SK-MEL-5 (cell line): ENCODE measurements at regions not wholly inside any gene's neighbourhood (a gene's known extent, or its start where the extent isn't known, plus 50 kb on each side); places are given as distances from the start of the nearest gene placed in this dataset.

Experiments
- DNase-seq: peaks from one replicate; pipeline ENCODE4 v3.0.0-alpha.2; 2016; ENCODE audit warnings: low read depth, low spot score
- in situ Hi-C: cut with HindIII; loops from 2 replicates; pipeline ENCODE4 v1.10.0; 2016; ENCODE audit warnings: low sequenced_read_pairs, high pct_unique_total_duplicates, low pct_unique_long_range_greater_than_20kb

DNA sequence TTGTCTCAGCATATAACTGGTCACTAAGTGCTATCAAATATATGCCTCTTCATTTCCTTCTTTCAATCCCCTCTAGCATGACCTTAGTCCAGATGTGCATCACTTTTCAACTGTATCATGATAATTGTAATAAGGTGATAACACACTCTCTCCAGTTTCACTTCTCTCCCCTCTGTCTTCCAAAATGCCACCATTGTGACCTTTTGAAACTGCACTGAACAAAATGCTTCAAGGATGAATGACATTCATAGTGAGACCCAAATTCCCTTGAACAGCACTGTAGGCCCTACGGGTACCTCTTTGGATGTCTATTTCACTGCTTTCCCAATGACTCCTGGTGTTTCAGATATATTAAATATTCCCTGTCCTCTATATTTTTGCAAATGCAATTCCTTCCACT is 224.8 kb downstream of the DNAJB9 start:
- no peak for DNase-seq
- in situ Hi-C loops: no loop called here

DNA sequence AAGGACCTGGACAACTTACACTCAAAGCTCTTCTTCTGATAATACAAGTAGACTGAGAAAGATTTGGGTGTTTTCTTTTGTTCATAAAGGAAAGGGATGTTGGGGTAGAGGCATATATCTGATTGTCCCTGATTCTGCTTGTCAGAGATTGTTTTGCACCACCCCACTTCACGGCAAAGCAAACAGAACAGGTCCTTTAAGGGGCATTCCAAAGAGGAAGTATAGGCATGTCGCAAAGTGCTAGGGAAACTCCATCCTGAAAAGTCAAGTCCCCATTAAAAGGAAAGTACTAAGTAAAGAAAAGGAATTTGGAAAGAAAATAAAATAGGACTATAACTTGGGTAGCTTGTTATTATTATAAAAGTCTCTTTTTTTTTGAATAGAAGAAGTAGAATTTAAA is 233.0 kb downstream of the DNAJB9 start:
- no peak for DNase-seq
- in situ Hi-C loops: no loop called here

DNA sequence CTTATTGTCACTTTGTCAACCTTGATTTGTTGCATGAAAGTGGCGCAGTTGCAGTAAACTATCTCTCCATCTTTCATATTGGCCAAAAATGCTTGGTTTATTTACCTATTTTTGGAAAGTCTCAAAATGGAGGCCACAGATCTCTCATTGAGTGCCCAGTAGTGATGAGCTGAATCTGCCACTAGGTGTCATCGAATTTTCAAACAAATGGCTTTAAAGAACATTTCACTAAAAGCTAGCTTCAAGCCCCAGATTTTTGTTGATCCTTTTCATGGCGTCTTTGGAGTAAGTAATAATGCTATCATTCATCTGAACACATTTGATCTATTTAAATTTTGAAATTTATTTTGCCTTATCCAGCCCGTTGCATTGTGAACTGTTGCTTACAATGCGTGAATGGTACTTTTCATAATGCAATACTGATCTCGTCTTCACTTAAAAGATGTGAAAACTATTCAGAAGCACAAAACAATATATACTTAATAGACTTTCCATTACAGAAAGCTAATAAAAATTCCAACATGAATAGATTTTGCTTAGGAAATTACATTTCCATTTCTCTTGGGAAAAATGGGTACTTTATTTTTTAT is 236.2 kb downstream of the DNAJB9 start:
- DNase-seq: peak; percentile 74
- in situ Hi-C loops: no loop called here

DNA sequence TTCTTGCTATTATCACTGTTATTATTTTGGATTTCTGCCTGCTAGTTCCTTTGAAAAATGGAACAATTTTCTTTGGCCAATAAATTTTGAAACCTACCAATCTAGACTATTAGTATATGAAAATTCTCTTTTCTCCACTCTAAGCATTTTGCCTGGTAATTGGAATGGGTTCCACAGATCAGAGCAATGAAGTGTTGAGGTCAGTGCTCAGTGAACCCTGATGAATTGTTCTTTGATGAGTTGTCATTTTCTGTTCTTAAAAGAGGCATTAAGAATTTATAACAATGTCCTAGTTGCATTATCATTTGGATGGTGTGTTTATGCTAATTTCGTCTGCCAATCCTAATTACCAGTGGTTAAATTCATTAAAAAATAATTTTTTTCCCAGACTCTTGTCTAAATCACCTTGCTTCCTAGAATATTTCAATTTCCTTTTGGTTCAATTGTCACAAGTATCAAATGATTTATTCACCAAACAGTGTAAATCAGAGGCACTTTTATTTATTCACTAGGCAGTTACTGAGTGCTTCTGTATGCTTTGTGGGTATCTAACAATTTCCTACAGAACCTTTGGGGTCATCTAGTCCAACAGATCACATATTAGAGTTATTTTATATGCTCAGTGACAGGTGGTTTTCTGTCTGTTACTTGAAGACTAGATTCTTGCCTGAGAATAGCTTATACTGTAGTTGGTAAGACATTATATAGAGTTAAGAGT is 239.0 kb downstream of the DNAJB9 start:
- in situ Hi-C loops: no loop called here
- DNase-seq: no peak

DNA sequence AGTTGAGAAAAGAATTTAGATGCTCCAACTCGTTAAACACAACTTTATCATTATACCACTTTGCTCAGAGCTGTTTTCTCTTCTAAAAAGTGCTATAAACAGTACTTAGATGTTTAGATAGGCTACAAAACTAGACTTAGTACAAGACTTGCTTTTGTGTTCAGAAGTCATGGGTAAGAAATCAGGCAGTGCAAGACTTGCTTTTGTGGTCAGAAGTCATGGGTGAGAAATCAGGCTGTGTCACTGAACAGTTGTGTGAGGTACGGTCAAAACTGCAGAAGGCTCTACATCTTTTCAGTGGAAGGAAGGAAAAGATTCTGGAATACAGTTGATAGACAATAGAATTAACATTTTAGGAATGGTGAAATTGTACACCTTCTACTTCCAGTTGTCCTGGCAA is 239.7 kb downstream of the DNAJB9 start:
- in situ Hi-C loops: no loop called here
- DNase-seq: no peak

DNA sequence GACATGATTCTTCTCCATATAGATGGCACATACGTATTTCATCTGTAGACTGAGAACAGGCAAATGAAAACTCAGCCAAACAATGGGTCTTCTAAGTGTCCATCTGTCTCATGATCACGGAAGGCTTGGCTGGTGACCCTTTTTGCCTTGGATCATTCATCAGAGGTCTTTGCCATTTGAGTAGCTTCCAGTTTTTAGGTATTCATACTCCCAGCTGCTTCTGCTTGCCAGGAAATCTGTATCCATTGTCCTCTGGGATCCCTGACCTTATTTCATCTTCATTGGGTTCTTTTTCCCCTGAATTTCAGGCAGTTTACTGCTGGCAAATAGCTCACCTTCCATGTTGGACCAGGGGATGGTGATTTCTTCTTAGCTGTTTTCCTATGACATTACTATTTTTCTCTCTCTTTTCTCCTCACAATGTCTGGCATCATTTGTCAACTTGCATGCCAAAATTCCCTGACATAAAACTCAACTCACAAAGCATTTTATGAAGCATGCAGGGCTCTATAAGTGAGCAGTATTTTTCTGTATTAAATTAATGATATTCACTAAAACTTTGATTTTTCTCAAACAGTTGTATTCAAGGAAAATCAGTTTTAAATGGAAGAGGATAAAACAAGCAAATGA is 241.2 kb downstream of the DNAJB9 start:
- DNase-seq: no peak
- in situ Hi-C loops: no loop called here

DNA sequence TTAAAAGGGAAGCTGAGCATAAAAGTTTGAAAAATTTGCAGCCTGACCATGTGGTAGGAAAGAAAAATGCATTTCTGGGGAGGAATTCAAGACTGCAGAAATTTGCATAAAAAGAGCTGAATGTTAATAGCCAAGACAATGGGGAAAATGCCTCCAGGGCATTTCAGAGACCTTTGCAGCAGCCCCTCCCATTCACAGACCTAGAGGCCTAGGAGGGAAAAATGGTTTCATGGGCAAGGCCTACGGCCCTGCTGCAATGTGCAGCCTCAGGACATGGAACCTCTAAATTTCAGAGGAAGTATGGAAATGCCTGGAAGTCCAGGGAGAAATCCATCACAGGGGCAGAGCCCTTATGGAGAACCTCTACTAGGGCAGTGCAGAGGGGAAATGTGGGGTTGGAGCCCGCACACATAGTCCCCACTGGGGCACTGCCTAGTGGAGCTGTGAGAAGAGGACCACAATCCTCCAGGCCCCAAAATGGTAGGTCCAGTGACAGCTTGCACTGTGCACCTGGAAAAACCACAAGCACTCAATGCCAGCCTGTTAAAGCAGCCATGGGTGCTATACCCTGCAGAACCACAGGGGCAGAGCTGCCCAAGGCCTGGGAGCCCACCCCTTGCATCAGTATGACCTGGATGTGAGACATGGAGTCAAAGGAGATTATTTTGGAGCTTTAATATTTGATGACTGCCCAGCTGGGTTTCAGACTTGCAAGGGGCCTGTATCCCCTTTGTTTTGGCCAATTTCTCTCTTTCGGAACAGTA is 243.8 kb downstream of the DNAJB9 start:
- in situ Hi-C loops: no loop called here
- peak; percentile 25 for DNase-seq

DNA sequence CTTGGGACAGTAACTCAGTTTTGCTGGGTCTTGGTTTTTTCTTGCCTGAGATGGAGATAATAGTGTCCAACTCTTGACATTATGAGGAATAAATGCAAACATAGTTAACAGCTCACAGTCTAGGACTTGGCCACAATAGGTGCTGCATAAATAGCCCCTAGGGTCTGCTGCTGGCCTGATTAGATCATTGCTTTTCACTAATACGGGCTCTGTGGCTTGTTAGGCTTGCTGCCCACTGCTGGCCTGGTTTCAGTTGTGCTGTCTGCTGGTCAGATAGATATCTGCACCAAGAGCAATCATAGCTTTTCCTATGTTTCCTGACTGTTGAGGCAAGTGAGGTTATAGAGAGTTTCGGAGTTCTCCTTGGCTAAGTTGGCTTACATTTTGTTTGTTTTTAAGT is 246.1 kb downstream of the DNAJB9 start:
- in situ Hi-C loops: no loop called here
- no peak for DNase-seq

DNA sequence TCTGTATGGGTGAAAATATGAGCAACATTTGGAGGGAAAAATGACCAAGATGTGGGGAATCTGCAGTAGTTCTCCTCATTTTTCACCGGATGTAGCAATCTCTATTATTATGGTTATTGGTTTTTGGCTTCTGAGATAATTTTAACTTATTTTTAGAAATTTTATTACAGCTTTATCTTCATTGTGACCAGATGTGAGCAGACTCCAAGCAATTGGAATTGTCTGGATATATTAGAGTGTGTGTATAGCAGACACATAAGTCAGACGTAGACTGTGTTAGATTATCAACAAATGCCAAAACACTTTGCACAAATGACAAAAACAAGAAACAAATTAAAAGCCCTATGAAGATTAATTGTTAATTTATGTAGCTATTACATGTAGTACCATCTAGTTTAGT is 249.1 kb downstream of the DNAJB9 start:
- no peak for DNase-seq
- in situ Hi-C loops: no loop called here

DNA sequence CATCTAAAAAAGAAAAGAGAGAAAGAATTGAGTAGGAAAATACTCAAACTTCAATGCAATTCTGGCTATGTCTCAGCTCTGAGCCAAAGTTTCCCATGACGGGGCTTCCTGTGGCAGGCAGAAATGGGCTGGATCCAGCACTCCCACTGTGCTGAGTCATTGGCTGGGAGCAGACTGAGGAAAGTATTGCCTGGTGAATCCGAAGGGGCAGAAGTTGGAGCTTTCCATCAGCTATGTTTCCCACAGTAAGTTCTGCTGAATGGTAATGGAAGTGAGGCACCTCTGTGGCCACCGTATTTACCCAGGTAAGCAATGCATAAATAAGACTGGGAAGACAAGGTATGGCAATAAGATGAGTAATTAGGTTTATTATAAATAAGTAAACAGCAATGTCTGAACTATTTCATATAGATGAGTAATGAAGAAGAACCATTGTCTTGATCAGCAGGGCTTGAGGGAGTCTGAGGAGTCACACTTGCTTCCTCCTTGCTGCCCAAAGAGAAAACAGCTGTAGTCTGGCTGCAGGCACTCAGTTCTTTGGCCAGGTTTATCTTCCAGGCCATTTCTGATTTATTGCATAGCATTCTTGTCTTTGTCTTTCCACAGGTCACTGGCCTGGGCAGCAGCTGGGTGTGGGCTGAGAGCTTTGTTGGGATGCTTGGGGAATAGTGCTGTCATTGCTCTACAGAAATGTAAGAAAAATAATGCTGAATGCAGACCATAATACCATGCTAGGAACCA is 255.3 kb downstream of the DNAJB9 start:
- in situ Hi-C loops: no loop called here
- peak; percentile 13 for DNase-seq

DNA sequence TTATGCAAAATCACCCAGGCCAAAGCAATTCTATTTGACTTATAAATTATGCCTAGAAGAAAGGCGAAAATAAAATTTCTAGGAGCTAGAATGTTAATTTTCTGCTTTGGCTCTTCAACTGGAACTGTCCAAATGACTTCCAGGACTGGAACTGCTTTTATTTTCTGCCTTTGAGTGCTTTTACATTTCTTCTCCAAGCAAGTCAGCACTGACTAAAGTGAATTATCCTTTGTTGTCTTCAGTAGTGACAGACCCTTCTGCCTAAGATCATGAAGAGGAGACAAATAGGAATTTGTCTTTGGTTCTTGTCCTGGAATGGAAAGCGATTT is 255.9 kb downstream of the DNAJB9 start:
- in situ Hi-C loops: no loop called here
- no peak for DNase-seq

DNA sequence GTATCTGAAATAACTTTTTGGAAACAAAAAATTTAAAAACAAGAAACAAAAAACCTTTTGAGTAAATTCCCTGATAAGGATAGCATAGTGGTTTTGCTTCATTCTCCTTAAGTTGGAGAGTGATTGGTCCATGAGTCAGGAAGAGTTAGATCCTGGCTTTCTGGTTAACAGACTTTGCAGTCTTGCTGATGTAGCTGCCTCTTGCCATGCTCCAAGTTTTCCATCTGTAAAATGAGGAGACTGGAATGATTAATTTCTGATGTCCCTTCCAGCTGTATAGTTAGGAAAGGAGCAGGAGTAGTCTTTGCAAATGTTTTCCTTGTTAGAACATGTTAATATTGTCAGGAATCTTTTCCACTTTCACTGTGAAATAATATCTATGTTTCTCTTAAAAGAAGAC is 266.6 kb downstream of the DNAJB9 start:
- DNase-seq: no peak
- in situ Hi-C loops: no loop called here

DNA sequence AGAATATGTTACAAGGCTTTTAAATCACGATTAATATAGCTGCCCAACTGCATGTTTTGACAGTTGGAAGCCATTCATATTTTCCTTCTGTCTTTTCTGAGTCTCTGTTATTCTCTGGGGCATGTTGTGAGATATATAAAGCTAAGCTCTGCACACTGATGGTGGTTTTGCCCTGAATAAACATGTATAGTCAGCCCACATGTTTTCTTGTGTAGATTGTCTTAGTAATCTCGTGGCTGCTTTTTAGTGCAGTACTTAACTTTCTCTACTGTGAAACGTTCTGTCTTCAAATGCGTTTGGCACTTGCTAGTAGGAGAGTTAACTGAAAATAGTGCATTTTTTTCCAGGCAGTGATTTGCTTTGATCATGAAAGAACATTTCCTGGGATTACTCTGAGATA is 268.5 kb downstream of the DNAJB9 start:
- in situ Hi-C loops: no loop called here
- no peak for DNase-seq

DNA sequence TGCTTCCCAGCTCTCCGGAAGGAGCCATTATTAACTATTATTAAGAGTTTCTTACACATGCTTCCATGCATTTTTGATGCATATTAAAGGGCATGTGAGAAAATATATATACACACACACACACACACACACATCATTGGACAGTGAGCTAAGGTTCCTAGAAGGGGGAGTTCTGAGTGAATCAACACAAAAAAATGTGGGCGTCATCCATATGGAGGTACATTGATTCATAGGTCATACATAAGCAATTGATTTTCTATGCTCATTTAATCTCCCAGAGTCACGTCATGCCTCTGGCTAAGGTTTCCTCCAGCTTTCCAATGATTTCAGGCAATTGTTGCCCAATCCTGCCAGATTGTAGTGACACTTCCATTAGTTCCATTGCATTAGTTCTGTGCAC is 269.4 kb downstream of the DNAJB9 start:
- in situ Hi-C loops: no loop called here
- DNase-seq: no peak

DNA sequence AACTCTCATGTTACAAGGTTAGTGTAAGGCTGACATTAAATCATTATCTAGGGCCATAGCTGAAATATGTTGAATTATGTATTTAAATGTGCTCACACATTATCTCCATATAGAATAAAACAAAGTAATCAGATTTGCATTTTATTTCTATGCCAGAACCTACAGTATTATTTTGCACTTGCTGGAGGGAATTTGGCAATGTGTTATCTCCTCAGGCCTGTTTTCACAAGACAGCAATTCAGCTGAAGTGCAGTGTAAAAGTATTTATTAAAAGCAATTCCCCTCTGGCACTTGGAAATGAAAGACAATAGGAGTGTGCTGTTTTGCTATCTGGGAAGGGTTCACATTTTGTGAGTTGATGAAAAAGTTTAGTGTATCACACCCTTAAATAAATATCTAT is 276.3 kb downstream of the DNAJB9 start:
- in situ Hi-C loops: no loop called here
- no peak for DNase-seq

DNA sequence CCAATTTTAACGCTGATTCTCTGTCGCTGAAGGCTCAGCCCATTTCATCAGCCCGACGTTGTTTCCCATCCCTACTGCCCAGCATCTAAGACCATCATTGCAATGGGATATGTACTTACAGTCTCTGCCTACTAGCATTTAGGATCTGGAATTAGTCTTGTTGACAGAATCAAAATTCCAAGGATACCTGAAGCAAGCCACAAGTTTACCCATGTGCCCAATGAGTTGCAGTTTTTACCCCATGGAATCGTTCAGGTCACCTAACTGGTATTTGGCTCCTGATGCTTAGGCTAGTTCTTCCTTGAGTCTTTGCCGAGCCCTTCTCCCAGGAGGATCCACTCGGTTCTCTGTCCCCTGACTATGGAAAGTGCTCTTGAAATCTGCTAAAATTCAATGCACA is 276.8 kb downstream of the DNAJB9 start:
- in situ Hi-C loops: no loop called here

DNA sequence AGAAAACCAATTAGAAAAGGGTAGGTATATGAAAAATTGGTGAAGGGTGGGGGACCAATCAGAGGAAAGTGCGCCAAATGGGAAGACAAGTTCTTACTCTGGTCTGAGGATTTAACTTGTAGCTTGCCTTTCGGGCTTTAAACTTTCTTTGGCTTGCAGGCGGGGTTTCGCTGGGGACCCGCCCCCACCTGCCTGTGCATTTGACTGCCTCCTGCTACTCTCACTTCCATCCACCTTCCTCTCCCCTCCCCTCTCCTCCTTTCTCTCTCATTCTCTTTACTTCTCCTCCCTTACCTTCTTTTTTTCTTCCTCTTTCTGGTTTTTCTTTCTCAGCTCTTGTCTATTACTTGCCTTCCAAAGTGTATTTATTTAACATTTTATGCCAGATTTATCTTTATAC is 278.8 kb downstream of the DNAJB9 start:
- DNase-seq: no peak
- in situ Hi-C loops: no loop called here

More for the DNA sequence above, 276.8 kb downstream of the DNAJB9 start:
- no peak for DNase-seq

DNA sequence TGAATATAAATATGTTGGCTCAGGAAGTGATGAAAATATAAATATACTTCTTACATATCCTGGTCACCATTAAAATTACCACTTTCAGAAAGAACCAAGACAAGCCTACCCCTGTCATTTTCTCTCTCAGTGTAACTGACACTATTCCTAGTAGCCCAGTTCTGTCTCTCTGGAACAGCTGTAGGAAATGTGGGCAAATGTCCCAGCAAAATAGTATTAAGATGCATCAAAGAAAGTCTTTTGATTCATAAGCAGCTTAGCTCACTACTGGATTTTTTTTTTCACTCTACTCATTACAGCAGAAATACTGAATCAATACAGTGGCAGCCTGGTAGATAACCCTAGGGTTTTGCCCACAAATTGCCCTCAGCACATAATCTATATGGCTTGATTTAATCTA is 290.9 kb downstream of the DNAJB9 start:
- no peak for DNase-seq
- in situ Hi-C loops: no loop called here
